PC-9 (cell line): ENCODE measurements at regions not wholly inside any gene's neighbourhood (a gene's known extent, or its start where the extent isn't known, plus 50 kb on each side); places are given as distances from the start of the nearest gene placed in this dataset.
"Not testable (repeated sequence)": the region's sequence is repeated elsewhere in the genome, so short reads cannot be mapped to it uniquely, and the experiment has no call there.

Experiments used
- BruUV-seq: library from RNA; stranded (reverse); fragments of 400-500 nt; replicated peaks from 2 replicates; lab custom pipeline; 2021; lab: Mats Ljungman, UMichigan
- CTCF ChIA-PET: fragments of 300-600 bp; sonication (Branson Sonifier 250); formaldehyde crosslinking; loops from one replicate; lab custom pipeline; 2022; ENCODE audit warnings: antibody characterized with exemption; lab: Charles Lee
- POLR2A ChIA-PET: fragments of 300-600 bp; sonication (Branson Sonifier 250); formaldehyde crosslinking; loops from one replicate; lab custom pipeline; 2022; ENCODE audit warnings: antibody characterized with exemption; ENCODE audit not compliant: unreplicated experiment; lab: Charles Lee
- DNase-seq, 2 experiments: peaks; one replicate each; pipeline versions ENCODE4 v3.0.0 to v3.0.0-alpha.2; 2015 to 2022; ENCODE audit warnings: mixed read lengths in 1 of 2
- H2AFZ ChIP-seq: fragments of 200-600 bp; sonication (generic); 2 replicates; pipeline ENCODE4 v1.8.1; 2017; ENCODE audit warnings: antibody characterized with exemption
- H3F3A ChIP-seq: fragments of 200-600 bp; sonication (generic); 2 replicates; pipeline ENCODE4 v1.8.1; 2017; ENCODE audit warnings: antibody characterized with exemption, mild to moderate bottlenecking, low read depth; ENCODE audit not compliant: insufficient read depth
- H3K27ac ChIP-seq: fragments of 200-600 bp; sonication (generic); 2 replicates; pipeline ENCODE4 v1.6.1; 2016; ENCODE audit warnings: mixed run types
- H3K27me3 ChIP-seq: fragments of 200-600 bp; sonication (generic); 2 replicates; pipeline ENCODE4 v1.6.1; 2016; ENCODE audit warnings: low read depth, mixed run types; ENCODE audit not compliant: insufficient read depth
- H3K36me3 ChIP-seq: fragments of 200-600 bp; sonication (generic); 2 replicates; pipeline ENCODE4 v1.6.1; 2016; ENCODE audit warnings: low read depth, mixed run types
- H3K4me1 ChIP-seq: fragments of 200-600 bp; sonication (generic); replicated peaks from 2 replicates; pipeline ENCODE4 v1.6.1; 2016; ENCODE audit warnings: mixed run types; ENCODE audit not compliant: insufficient read depth
- H3K4me2 ChIP-seq: fragments of 200-600 bp; sonication (generic); 2 replicates; pipeline ENCODE4 v1.6.1; 2017; ENCODE audit warnings: mixed run types
- H3K4me3 ChIP-seq: fragments of 200-600 bp; sonication (generic); 2 replicates; pipeline ENCODE4 v1.6.1; 2016; ENCODE audit warnings: mixed run types
- H3K79me2 ChIP-seq: fragments of 200-600 bp; sonication (generic); 2 replicates; pipeline ENCODE4 v1.6.1; 2017; ENCODE audit warnings: low read depth, mixed run types
- H3K9me2 ChIP-seq: fragments of 200-600 bp; sonication (generic); 2 replicates; pipeline ENCODE4 v1.8.1; 2017; ENCODE audit warnings: mild to moderate bottlenecking; ENCODE audit not compliant: insufficient read depth
- H3K9me3 ChIP-seq: fragments of 200-600 bp; sonication (generic); 2 replicates; pipeline ENCODE4 v1.8.1; 2016; ENCODE audit warnings: low read depth; ENCODE audit not compliant: insufficient read depth
- H4K20me1 ChIP-seq: fragments of 200-600 bp; sonication (generic); 2 replicates; pipeline ENCODE4 v1.8.1; 2017; ENCODE audit not compliant: insufficient read depth
- CTCF ChIP-seq: fragments of 200-600 bp; sonication (generic); conservative IDR thresholded peaks from 2 replicates; pipeline ENCODE4 v1.6.1; 2017; ENCODE audit warnings: mixed run types, antibody characterized with exemption, mild to moderate bottlenecking, moderate library complexity
- EZH2 ChIP-seq: fragments of 200-600 bp; sonication (generic); IDR thresholded peaks from 2 replicates; pipeline ENCODE4 v1.8.0; 2017; ENCODE audit warnings: antibody characterized with exemption, low read depth
- intact Hi-C: fragments of 100-400 bp; cut with micrococcal nuclease; formaldehyde crosslinking; loops from one replicate; pipeline ENCODE4 v1.10.0; 2022; ENCODE audit not compliant: unreplicated experiment

GRCh38 chr5:77900691-77901090 lies 124.6 kb upstream of the TBCA start:
- ChIA-PET POLR2A (no interaction called here), CTCF (no interaction called here)
- H4K20me1 ChIP-seq, result no peaks in the 10 kb centered on the region
- no peaks in the 10 kb centered on the region for H3K79me2 ChIP-seq
- no peaks in the 10 kb centered on the region for H3F3A ChIP-seq
- no peaks in the 10 kb centered on the region for H3K36me3 ChIP-seq
- H3K4me3 ChIP-seq, result no peak overlapping the region
- H3K27me3 ChIP-seq, result no peaks in the 10 kb centered on the region
- no peak overlapping the region for H3K27ac ChIP-seq
- no peak overlapping the region for H3K4me2 ChIP-seq
- no TSS peak for BruUV-seq
- TF ChIP-seq CTCF (no peak), EZH2 (no peak)
- no peak for DNase-seq
- H3K9me3 ChIP-seq, result no peaks in the 10 kb centered on the region
- no peak overlapping the region for H2AFZ ChIP-seq
- intact Hi-C loops, result no loop called here
- H3K9me2 ChIP-seq, result no peaks in the 10 kb centered on the region
- H3K4me1 ChIP-seq, result no peaks in the 10 kb centered on the region

- Histone ChIP-seq H3K36me3 (no peaks in the 10 kb centered on the region), H3K4me1 (peaks cover 12% of the 10 kb centered on the region), H3K27ac (no peak overlapping the region), H3K79me2 (no peaks in the 10 kb centered on the region), H3K9me2 (no peaks in the 10 kb centered on the region), H3F3A (no peaks in the 10 kb centered on the region), H3K4me3 (no peak overlapping the region), H3K27me3 (no peaks in the 10 kb centered on the region), H3K9me3 (no peaks in the 10 kb centered on the region), H4K20me1 (no peaks in the 10 kb centered on the region), H2AFZ (no peak overlapping the region), H3K4me2 (no peak overlapping the region)
- ChIA-PET POLR2A (no interaction called here), CTCF (no interaction called here)
- no TSS peak for BruUV-seq
- TF ChIP-seq EZH2 (no peak), CTCF (no peak)
- intact Hi-C loops, result no loop called here
- no peak for DNase-seq
These were observed 122.2 kb upstream of the TBCA start for GRCh38 chr5:77898385-77898784.

GRCh38 chr5:77896338-77896737 lies 120.2 kb upstream of the TBCA start:
- no peaks in the 10 kb centered on the region for H3K9me3 ChIP-seq
- no TSS peak for BruUV-seq
- no peaks in the 10 kb centered on the region for H4K20me1 ChIP-seq
- H3K9me2 ChIP-seq, result no peaks in the 10 kb centered on the region
- CTCF ChIA-PET, result no interaction called here
- no peak for DNase-seq
- H3K27ac ChIP-seq, result no peak overlapping the region
- H3F3A ChIP-seq, result no peaks in the 10 kb centered on the region
- POLR2A ChIA-PET, result no interaction called here
- H3K4me2 ChIP-seq, result no peak overlapping the region
- H3K27me3 ChIP-seq, result no peaks in the 10 kb centered on the region
- peaks cover 16% of the 10 kb centered on the region for H3K4me1 ChIP-seq
- TF ChIP-seq EZH2, result no peak
- TF ChIP-seq CTCF, result no peak
- H2AFZ ChIP-seq, result no peak overlapping the region
- H3K36me3 ChIP-seq, result no peaks in the 10 kb centered on the region
- H3K79me2 ChIP-seq, result no peaks in the 10 kb centered on the region
- intact Hi-C loops, result no loop called here
- no peak overlapping the region for H3K4me3 ChIP-seq

GRCh38 chr5:77894103-77894502 lies 118.0 kb upstream of the TBCA start:
- DNase-seq, H3K9me3 ChIP-seq, H3F3A ChIP-seq, H3K9me2 ChIP-seq, H3K27me3 ChIP-seq, H2AFZ ChIP-seq, BruUV-seq, H3K79me2 ChIP-seq, H3K4me3 ChIP-seq, CTCF ChIA-PET, POLR2A ChIA-PET, H4K20me1 ChIP-seq, H3K36me3 ChIP-seq, intact Hi-C loops: not testable (repeated sequence)
- Histone ChIP-seq H3K4me1 (peaks cover 16% of the 10 kb centered on the region), H3K4me2 (0 out of 2 replicates have a peak overlapping the region, but pooled peaks have one; percentile 10), H3K27ac (peak overlapping the region; percentile 29; the same call in 1 of the 2 replicates)
